H1 (cell line): ENCODE measurements at regions not wholly inside any gene's neighbourhood (a gene's known extent, or its start where the extent isn't known, plus 50 kb on each side); places are given as distances from the start of the nearest gene placed in this dataset.

Experiments
- CTCF ChIA-PET: fragments of 300-600 bp; sonication (Branson Sonifier 250); formaldehyde crosslinking; loops from one replicate; lab custom pipeline; 2021; ENCODE audit not compliant: partially characterized antibody; lab: Charles Lee
- POLR2A ChIA-PET: fragments of 300-600 bp; sonication (Branson Sonifier 250); formaldehyde crosslinking; loops from one replicate; lab custom pipeline; 2021; ENCODE audit warnings: inconsistent platforms; ENCODE audit not compliant: partially characterized antibody; lab: Charles Lee
- DNase-seq, 2 experiments: peaks; one replicate each; pipeline versions ENCODE4 v3.0.0 to v3.0.0-alpha.2; 2010 to 2022; ENCODE audit warnings: low spot score in 2 of 2, low read depth in 1 of 2, mixed read lengths in 1 of 2
- FAIRE-seq: peaks from 2 replicates; lab custom pipeline; 2011; peaks lifted over from hg19 to GRCh38; lab: Jason Lieb, UNC
- H2AFZ ChIP-seq: 2 replicates; pipeline ENCODE4 v1.8.1; 2012; ENCODE audit warnings: low read length, inconsistent platforms
- H2AK5ac ChIP-seq: 2 replicates; pipeline ENCODE4 v1.6.1; 2013; ENCODE audit warnings: low read depth, low read length
- H2BK120ac ChIP-seq: replicated peaks from 2 replicates; pipeline ENCODE3; 2013; ENCODE audit warnings: low read depth, low read length, inconsistent platforms
- H2BK12ac ChIP-seq: 2 replicates; pipeline ENCODE4 v1.6.1; 2013; ENCODE audit warnings: low read depth, low read length
- H2BK15ac ChIP-seq: 2 replicates; pipeline ENCODE4 v1.6.1; 2013; ENCODE audit warnings: low read length
- H2BK20ac ChIP-seq: 2 replicates; pipeline ENCODE4 v1.6.1; 2013; ENCODE audit warnings: low read length
- H2BK5ac ChIP-seq: 2 replicates; pipeline ENCODE4 v1.6.1; 2013; ENCODE audit warnings: low read depth, low read length
- H3K14ac ChIP-seq: 2 replicates; pipeline ENCODE4 v1.6.1; 2013; ENCODE audit warnings: inconsistent platforms; ENCODE audit not compliant: insufficient read length
- H3K18ac ChIP-seq: 2 replicates; pipeline ENCODE4 v1.6.1; 2013; ENCODE audit warnings: low read length; ENCODE audit errors: extremely low read depth
- H3K23ac ChIP-seq: 2 replicates; pipeline ENCODE4 v1.6.1; 2013; ENCODE audit warnings: inconsistent platforms; ENCODE audit not compliant: insufficient read length
- H3K23me2 ChIP-seq: 2 replicates; pipeline ENCODE4 v1.6.1; 2013; ENCODE audit warnings: low read depth, low read length
- H3K27ac ChIP-seq: 2 replicates; pipeline ENCODE4 v1.6.1; 2011; ENCODE audit warnings: low read depth, low read length, inconsistent platforms
- H3K27me3 ChIP-seq, 4 experiments: replicated peaks in 1 of 4; 1 replicate in 1 of 4; 2 replicates in 3 of 4; pipeline versions ENCODE4 v1.6.1 to v1.8.1; 2011 to 2013; ENCODE audit warnings: low read length in 3 of 4, mild to moderate bottlenecking in 3 of 4, inconsistent platforms in 2 of 4, mixed read lengths in 2 of 4, moderate library complexity in 1 of 4; ENCODE audit not compliant: control insufficient read depth in 3 of 4, insufficient read depth in 3 of 4; ENCODE audit errors: extremely low read depth in 1 of 4
- H3K36me3 ChIP-seq, 4 experiments: 2 replicates each; pipeline versions ENCODE4 v1.6.1 to v1.8.1; 2011 to 2013; ENCODE audit warnings: mild to moderate bottlenecking in 4 of 4, low read length in 3 of 4, moderate library complexity in 2 of 4, control low read depth in 1 of 4, inconsistent platforms in 1 of 4; ENCODE audit not compliant: insufficient read depth in 4 of 4, control insufficient read depth in 2 of 4
- H3K4ac ChIP-seq: replicated peaks from 2 replicates; pipeline ENCODE3; 2013; ENCODE audit warnings: low read length, low read depth, mixed read lengths, inconsistent platforms; ENCODE audit not compliant: insufficient read length
- H3K4me1 ChIP-seq, 4 experiments: replicated peaks in 1 of 4; 1 replicate in 1 of 4; 2 replicates in 3 of 4; pipeline versions ENCODE4 v1.6.1 to v1.8.1; 2011 to 2013; ENCODE audit warnings: low read length in 3 of 4, inconsistent platforms in 2 of 4, mixed read lengths in 1 of 4; ENCODE audit not compliant: insufficient read depth in 4 of 4, control insufficient read depth in 3 of 4
- H3K4me2 ChIP-seq, 2 experiments: 2 replicates each; pipeline versions ENCODE4 v1.6.1 to v1.8.1; 2011 to 2013; ENCODE audit warnings: low read depth in 2 of 2, low read length in 2 of 2, control low read depth in 1 of 2, inconsistent platforms in 1 of 2, mild to moderate bottlenecking in 1 of 2; ENCODE audit not compliant: insufficient read depth in 1 of 2
- H3K4me3 ChIP-seq, 4 experiments: fragments of 200-600, 300-600 bp in 1 of 4; sonication (generic), shearing (Covaris generic), sonication (Bioruptor Twin) in 1 of 4; 2 replicates each; pipeline versions ENCODE4 v1.5.1 to v1.8.1; 2011 to 2016; ENCODE audit warnings: low read length in 4 of 4, low read depth in 3 of 4, control low read depth in 2 of 4, inconsistent platforms in 2 of 4, mild to moderate bottlenecking in 2 of 4, mixed read lengths in 1 of 4, moderate library complexity in 1 of 4; ENCODE audit not compliant: insufficient read depth in 2 of 4; ENCODE audit errors: extremely low read depth in 1 of 4
- H3K56ac ChIP-seq: replicated peaks from 2 replicates; pipeline ENCODE3; 2013; ENCODE audit warnings: low read depth, mild to moderate bottlenecking, mixed read lengths, low read length, inconsistent platforms; ENCODE audit not compliant: insufficient read length
- H3K79me1 ChIP-seq: 2 replicates; pipeline ENCODE4 v1.6.1; 2013; ENCODE audit warnings: low read depth, low read length, control low read depth
- H3K79me2 ChIP-seq, 2 experiments: 2 replicates each; pipeline versions ENCODE4 v1.6.1 to v1.8.1; 2012 to 2013; ENCODE audit warnings: low read length in 2 of 2, mild to moderate bottlenecking in 2 of 2, inconsistent platforms in 1 of 2; ENCODE audit not compliant: insufficient read depth in 2 of 2, control insufficient read depth in 1 of 2
- H3K9ac ChIP-seq, 4 experiments: replicated peaks in 1 of 4; 1 replicate in 1 of 4; 2 replicates in 3 of 4; pipeline versions ENCODE4 v1.6.1 to v1.8.1; 2011 to 2013; ENCODE audit warnings: low read depth in 3 of 4, low read length in 3 of 4, control low read depth in 2 of 4, mild to moderate bottlenecking in 2 of 4, moderate library complexity in 2 of 4, inconsistent platforms in 1 of 4; ENCODE audit errors: extremely low read depth in 1 of 4
- H3K9me3 ChIP-seq, 2 experiments: 2 replicates each; pipeline versions ENCODE4 v1.6.1 to v1.8.1; 2012 to 2013; ENCODE audit warnings: mild to moderate bottlenecking in 2 of 2, moderate library complexity in 2 of 2, control low read depth in 1 of 2, inconsistent platforms in 1 of 2, low read depth in 1 of 2, low read length in 1 of 2, mixed read lengths in 1 of 2; ENCODE audit not compliant: insufficient read depth in 2 of 2
- H4K20me1 ChIP-seq, 2 experiments: replicated peaks in 1 of 2; 2 replicates each; pipeline versions ENCODE3 to v1.8.1; 2011 to 2013; ENCODE audit warnings: inconsistent platforms in 2 of 2, low read length in 2 of 2, mild to moderate bottlenecking in 1 of 2; ENCODE audit not compliant: insufficient read depth in 2 of 2, control insufficient read depth in 1 of 2
- H4K5ac ChIP-seq: 2 replicates; pipeline ENCODE4 v1.6.1; 2013; ENCODE audit warnings: low read length, low read depth, mixed read lengths, inconsistent platforms; ENCODE audit not compliant: insufficient read length
- H4K8ac ChIP-seq: 2 replicates; pipeline ENCODE4 v1.8.0; 2013; ENCODE audit warnings: mild to moderate bottlenecking, moderate library complexity, low read length, inconsistent platforms; ENCODE audit not compliant: insufficient read depth; ENCODE audit errors: extremely low read depth
- H4K91ac ChIP-seq: replicated peaks from 2 replicates; pipeline ENCODE3; 2013; ENCODE audit warnings: low read length, mixed read lengths, inconsistent platforms; ENCODE audit not compliant: insufficient read length
- ATF2 ChIP-seq: IDR thresholded peaks from 2 replicates; pipeline ENCODE4 v1.6.1; 2012; ENCODE audit warnings: low read length, inconsistent platforms
- ATF3 ChIP-seq: IDR thresholded peaks from 2 replicates; pipeline ENCODE4 v1.6.1; 2011; ENCODE audit warnings: low read depth, mild to moderate bottlenecking, low read length; ENCODE audit not compliant: insufficient read depth
- CTCF ChIP-seq, 3 experiments: IDR thresholded peaks; 1 replicate in 2 of 3; 2 replicates in 1 of 3; pipeline versions ENCODE4 v1.5.1 to v1.6.1; 2011; ENCODE audit warnings: low read length in 3 of 3, mild to moderate bottlenecking in 3 of 3, inconsistent platforms in 2 of 3, low read depth in 1 of 3, moderate library complexity in 1 of 3; ENCODE audit not compliant: insufficient read depth in 1 of 3; ENCODE audit errors: control extremely low read depth in 1 of 3
- PHF8 ChIP-seq: fragments of 200-600 bp; sonication (generic); conservative IDR thresholded peaks from 2 replicates; pipeline ENCODE4 v1.7.1; 2012; ENCODE audit warnings: low read depth, mild to moderate bottlenecking, inconsistent platforms, low read length, moderate library complexity
- SIX5 ChIP-seq: IDR thresholded peaks from 2 replicates; pipeline ENCODE4 v1.6.1; 2011; ENCODE audit warnings: mild to moderate bottlenecking, low read depth, low read length
- SUZ12 ChIP-seq: fragments of 200-600 bp; sonication (generic); IDR thresholded peaks from 2 replicates; pipeline ENCODE4 v1.6.1; 2012; ENCODE audit warnings: mild to moderate bottlenecking, inconsistent platforms, low read length, moderate library complexity, mixed read lengths
- TAF1 ChIP-seq: IDR thresholded peaks from 2 replicates; pipeline ENCODE4 v1.6.1; 2011; ENCODE audit warnings: mild to moderate bottlenecking, low read depth, low read length
- ZNF274 ChIP-seq: IDR thresholded peaks from 2 replicates; pipeline ENCODE4 v1.7.0; 2012; ENCODE audit warnings: low read length, borderline replicate concordance; ENCODE audit errors: extremely low read depth
- WGBS, 2 experiments: shearing (Covaris generic) in 1 of 2; methylation state at CpG; one replicate each; pipeline versions ENCODE4 v1.1.6 to v1.1.7; 2013 to 2015; ENCODE audit warnings: low lambda C conversion rate in 2 of 2, mixed read lengths in 2 of 2, inconsistent platforms in 1 of 2, low coverage in 1 of 2, missing lambda C conversion rate in 1 of 2; ENCODE audit not compliant: insufficient replicate concordance in 2 of 2, insufficient coverage in 1 of 2, insufficient read length in 1 of 2; ENCODE audit errors: extremely low coverage in 1 of 2, missing lambda C conversion rate in 1 of 2; 5-methylcytosine and 5-hydroxymethylcytosine counted together

GRCh38 chr1:65623895-65624294, 168.8 kb upstream of the PDE4B start:
- H3K36me3 ChIP-seq = no peaks in the 10 kb centered on the region
- H2BK5ac ChIP-seq = no peak overlapping the region
- H3K23ac ChIP-seq = no peak overlapping the region
- H3K4me2 ChIP-seq = no peak overlapping the region
- H3K4me1 ChIP-seq = 0 out of 7 replicates have a peak, but pooled peaks cover 0 to 2% (median 0%) of the 10 kb centered on the region in 4 experiments
- H4K91ac ChIP-seq = no peak overlapping the region
- no peak overlapping the region for H2BK15ac ChIP-seq
- no peak for DNase-seq
- no peak overlapping the region for H3K9ac ChIP-seq
- H3K56ac ChIP-seq = no peak overlapping the region
- H3K18ac ChIP-seq = no peak overlapping the region
- no peak overlapping the region for H2AK5ac ChIP-seq
- no peaks in the 10 kb centered on the region for H3K23me2 ChIP-seq
- no peak overlapping the region for H4K5ac ChIP-seq
- H2BK12ac ChIP-seq = no peak overlapping the region
- no peak overlapping the region for H2AFZ ChIP-seq
- no peaks in the 10 kb centered on the region for H3K27me3 ChIP-seq
- no peak overlapping the region for H3K4me3 ChIP-seq
- no peaks in the 10 kb centered on the region for H3K9me3 ChIP-seq
- H3K79me2 ChIP-seq = no peaks in the 10 kb centered on the region
- H4K8ac ChIP-seq = no peak overlapping the region
- POLR2A ChIA-PET = no interaction called here
- no peak overlapping the region for H3K27ac ChIP-seq
- no peaks in the 10 kb centered on the region for H4K20me1 ChIP-seq
- 94% methylated on average over 1 of the region's 1 CpG; no CpG with 5 or more reads in 1 of the 2 experiments for WGBS, 2 experiments
- no peaks in the 10 kb centered on the region for H3K79me1 ChIP-seq
- CTCF ChIA-PET = interaction anchor here (0.9 kb wide), 1 partner anchor 41 kb away, joined by 4 read pairs; no protein-coding TSS in a partner anchor
- no peak overlapping the region for H2BK120ac ChIP-seq
- no peak overlapping the region for H3K14ac ChIP-seq
- no peak for FAIRE-seq
- no peak overlapping the region for H3K4ac ChIP-seq
- no peak for TF ChIP-seq CTCF (IDR thresholded peaks at IDR 0.05; ENCODE audit: control extremely low read depth in 1 of 3, insufficient read depth in 1 of 3, low read depth in 1 of 3, low read length in 3 of 3)
- no peak for TF ChIP-seq ZNF274
- TF ChIP-seq SIX5 = no peak
- TF ChIP-seq PHF8 = no peak
- no peak for TF ChIP-seq SUZ12
- no peak for TF ChIP-seq ATF3
- TF ChIP-seq TAF1 = no peak
- no peak for TF ChIP-seq ATF2
- no peak overlapping the region for H2BK20ac ChIP-seq
